IMR-90 (cell line): ENCODE measurements at regions not wholly inside any gene's neighbourhood (a gene's known extent, or its start where the extent isn't known, plus 50 kb on each side); places are given as distances from the start of the nearest gene placed in this dataset.

Source experiments
- BHLHE40 ChIP-seq: fragments of 150-350 bp; IDR thresholded peaks from 2 replicates; pipeline ENCODE4 v1.6.1; 2016; ENCODE audit warnings: mild to moderate bottlenecking, low read depth, low read length
- CEBPB ChIP-seq: IDR thresholded peaks from 2 replicates; pipeline ENCODE4 v1.6.1; 2012; ENCODE audit warnings: low read depth, low read length, improper control_type of control experiment
- CHD1 ChIP-seq: IDR thresholded peaks from 2 replicates; pipeline ENCODE4 v1.6.1; 2012; ENCODE audit warnings: low read depth, low read length, improper control_type of control experiment
- CTCF ChIP-seq: conservative IDR thresholded peaks from 2 replicates; pipeline ENCODE4 v1.5.1; 2012; ENCODE audit warnings: mild to moderate bottlenecking, low read depth, low read length, improper control_type of control experiment
- ELK1 ChIP-seq: fragments of 150-350 bp; IDR thresholded peaks from 2 replicates; pipeline ENCODE4 v1.6.1; 2016; ENCODE audit warnings: low read depth, mild to moderate bottlenecking, low read length, moderate library complexity, borderline replicate concordance
- MAFK ChIP-seq: IDR thresholded peaks from 2 replicates; pipeline ENCODE4 v1.6.1; 2012; ENCODE audit warnings: low read depth, low read length, improper control_type of control experiment
- MXI1 ChIP-seq: IDR thresholded peaks from 2 replicates; pipeline ENCODE4 v1.6.1; 2012; ENCODE audit warnings: low read depth, mild to moderate bottlenecking, low read length, moderate library complexity, borderline replicate concordance
- NFE2L2 ChIP-seq: fragments of 150-350 bp; IDR thresholded peaks from 2 replicates; pipeline ENCODE4 v1.6.1; 2016; ENCODE audit warnings: low read depth, mild to moderate bottlenecking, low read length
- POLR2A ChIP-seq: IDR thresholded peaks from 2 replicates; pipeline ENCODE4 v1.6.1; 2012; ENCODE audit warnings: mild to moderate bottlenecking, low read depth, low read length
- RAD21 ChIP-seq: IDR thresholded peaks from 2 replicates; pipeline ENCODE4 v1.6.1; 2012; ENCODE audit warnings: low read length, improper control_type of control experiment
- RFX5 ChIP-seq: IDR thresholded peaks from 2 replicates; pipeline ENCODE4 v1.8.0; 2012; ENCODE audit warnings: low read depth, mild to moderate bottlenecking, low read length, moderate library complexity
- SMC3 ChIP-seq: fragments of 150-350 bp; IDR thresholded peaks from 2 replicates; pipeline ENCODE4 v1.6.1; 2016; ENCODE audit warnings: low read depth, mild to moderate bottlenecking, antibody characterized with exemption, low read length, moderate library complexity
- USF2 ChIP-seq: fragments of 150-350 bp; IDR thresholded peaks from 2 replicates; pipeline ENCODE4 v1.6.1; 2017; ENCODE audit warnings: mild to moderate bottlenecking, antibody characterized with exemption, low read length, low read depth

- TF ChIP-seq CTCF (no peak), RAD21 (no peak), POLR2A (no peak), CEBPB (no peak), MAFK (no peak), BHLHE40 (no peak), MXI1 (no peak), NFE2L2 (no peak), RFX5 (no peak), ELK1 (no peak), CHD1 (no peak), SMC3 (no peak), USF2 (peak; percentile 32; the same call in 1 of the 2 replicates)
Observed at GRCh38 chr4:15151033-15151432, 148.8 kb downstream of the CPEB2 start.
